Inflammatory macrophage treated with lipopolysaccharide for 1 hour (primary cell): ENCODE measurements at regions not wholly inside any gene's neighbourhood (a gene's known extent, or its start where the extent isn't known, plus 50 kb on each side); places are given as distances from the start of the nearest gene placed in this dataset.

ENCODE experiments used
- DNase-seq, 2 donors: peaks; one replicate each; pipeline ENCODE4 v3.0.0-alpha.2; 2020 to 2022

DNA sequence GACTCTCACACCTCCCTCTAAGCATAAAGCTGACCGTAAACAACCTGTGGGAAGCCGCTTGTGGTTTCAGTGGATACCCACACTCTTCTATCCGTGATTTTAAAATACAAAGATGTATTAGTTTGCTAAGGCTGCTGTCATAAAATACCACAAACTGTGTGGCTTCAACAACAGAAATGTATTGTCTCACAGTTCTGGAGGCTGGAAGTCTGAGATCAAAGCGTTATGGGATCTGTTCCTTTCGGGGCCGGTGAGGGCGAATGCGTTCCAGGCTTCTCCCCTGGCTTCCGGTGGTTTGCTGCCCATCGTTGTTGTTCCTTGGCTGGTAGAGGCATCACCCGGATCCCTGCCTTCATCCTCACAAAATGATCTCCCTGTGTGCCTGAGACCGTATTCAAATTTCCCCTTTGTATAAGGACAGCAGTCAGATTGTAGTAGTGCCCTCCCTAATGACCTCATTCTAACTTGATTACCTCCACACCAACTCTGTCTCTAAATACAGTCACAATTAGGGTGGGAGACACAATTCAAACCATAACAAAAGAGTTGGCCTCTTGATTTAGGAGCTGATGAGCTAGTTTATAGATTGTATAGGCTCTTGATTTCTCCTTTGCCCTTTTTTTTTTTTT lies 210.6 kb upstream of the SOX4 start:
- no peak for DNase-seq

DNA sequence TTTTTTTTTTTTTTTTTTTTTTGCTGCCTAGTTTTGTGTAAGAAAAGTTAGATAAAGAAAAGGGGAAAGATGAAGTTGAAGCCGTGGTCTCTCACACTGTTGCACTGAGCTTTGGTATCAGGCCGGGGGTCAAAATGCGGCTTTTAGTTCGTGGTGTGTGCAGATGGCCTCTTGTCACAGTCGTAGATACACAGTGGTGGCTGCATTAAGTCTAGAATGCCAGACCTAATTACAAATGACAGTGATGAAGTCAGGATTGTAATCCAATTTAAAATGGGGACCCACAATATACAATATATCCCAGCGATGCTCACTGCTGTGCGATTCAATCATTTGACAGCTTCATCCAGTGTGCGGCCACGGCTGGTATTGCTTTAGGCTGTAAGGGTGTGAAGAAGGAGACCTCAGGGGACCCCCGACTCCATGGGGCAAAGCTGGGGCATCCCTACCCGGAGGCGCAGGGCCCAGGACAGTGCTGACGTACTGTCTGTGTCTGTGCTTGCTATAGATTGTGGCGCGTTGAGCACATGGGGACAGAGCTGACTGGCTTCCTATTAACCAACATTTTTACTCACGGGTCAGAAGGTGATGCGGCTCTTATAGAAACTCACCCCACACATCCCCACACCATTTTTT lies 210.0 kb upstream of the SOX4 start:
- DNase-seq: no peak

DNA sequence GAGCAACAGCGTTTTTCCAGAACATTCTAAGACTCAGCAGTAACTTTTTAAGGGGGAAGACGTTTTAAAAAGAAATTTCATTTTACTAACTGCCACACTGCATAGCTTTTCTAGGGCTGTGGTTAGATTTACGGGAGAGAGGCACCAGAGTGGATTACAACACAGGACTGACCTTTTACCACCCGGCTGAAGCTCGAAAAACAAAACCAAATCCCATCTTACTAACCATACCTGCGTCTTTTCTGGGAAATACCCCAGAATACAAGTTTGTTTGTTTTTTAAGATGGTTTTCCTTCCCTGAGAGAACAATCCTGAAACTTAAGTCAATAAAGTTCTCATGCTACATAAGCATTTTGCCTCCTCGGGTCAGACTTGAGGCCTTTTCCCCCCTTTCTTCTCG lies 209.3 kb upstream of the SOX4 start:
- no peak for DNase-seq

DNA sequence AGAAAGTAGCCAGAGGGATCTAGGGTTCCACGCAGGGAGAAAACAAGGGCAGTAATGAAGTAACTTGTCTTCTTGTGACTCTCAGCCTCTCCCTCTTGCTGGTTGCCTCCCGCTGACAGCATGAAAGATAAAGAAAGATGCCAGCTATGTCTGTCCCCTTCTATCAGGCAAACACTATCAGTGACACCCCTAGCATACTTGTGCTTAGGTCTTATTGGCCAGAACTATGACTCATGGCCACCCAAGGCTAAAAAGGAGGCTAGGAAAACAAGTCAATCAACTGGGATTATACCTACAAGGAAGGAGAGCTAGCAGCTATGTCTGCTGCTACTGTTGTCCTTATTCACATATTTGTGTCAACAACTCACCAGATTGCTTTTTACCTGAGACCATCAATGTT lies 206.8 kb upstream of the SOX4 start:
- no peak for DNase-seq

DNA sequence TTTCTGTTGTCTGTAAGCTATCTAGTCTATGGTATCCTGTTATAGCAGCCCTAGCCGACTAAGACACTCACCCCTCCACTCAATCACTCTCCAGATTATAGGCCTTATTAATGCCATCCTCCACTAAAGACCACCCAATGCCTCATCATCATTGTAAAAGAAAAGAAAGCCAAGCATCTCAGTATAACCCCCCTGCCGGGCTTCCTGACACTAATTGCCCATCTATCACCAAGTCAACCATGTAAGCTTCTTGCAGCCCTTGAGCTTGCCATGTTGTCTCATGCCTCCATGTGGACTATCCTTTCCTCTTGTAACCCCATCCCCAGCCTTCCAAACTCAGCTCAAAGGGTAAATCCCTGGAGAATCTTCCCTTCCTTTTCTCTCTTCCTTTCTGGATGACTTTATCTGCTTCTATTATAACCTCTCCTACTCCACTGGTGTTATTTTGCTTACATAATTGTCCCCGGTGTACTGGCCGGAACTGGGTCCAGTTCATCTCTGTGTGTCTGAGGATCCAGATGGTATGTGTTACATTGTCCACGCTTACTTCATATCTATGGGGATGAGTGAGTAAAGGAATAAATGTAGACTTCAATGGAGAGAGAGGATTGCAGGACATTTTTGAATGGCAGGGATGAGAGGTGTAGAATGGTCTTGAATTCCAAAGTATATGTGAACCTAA lies 202.9 kb upstream of the SOX4 start:
- DNase-seq: no peak

- no peak for DNase-seq
Measured at GRCh38 chr6:21392177-21392576, 201.4 kb upstream of the SOX4 start.

- no peak for DNase-seq
Measured at GRCh38 chr6:21393441-21394165, 199.9 kb upstream of the SOX4 start.

DNA sequence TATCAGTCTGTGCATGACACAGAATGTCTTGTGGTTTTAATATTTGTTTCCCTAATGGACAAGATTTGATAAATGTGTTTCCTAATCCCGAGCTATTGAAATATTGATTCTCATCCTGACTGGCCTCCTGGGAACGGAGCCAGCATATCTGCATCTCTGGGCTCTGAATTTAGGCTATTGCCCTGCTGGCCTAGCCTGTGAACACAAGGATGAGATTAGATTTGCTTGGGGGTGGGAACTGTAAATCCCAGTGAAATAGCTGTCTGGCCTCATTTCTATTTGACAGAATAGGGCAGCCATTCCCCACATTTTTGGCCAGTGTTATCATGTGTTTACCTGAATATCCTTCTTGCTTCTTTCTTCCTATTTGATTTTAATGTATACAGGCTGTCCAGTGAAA lies 198.4 kb upstream of the SOX4 start:
- no peak for DNase-seq

GRCh38 chr6:21396313-21396712 lies 197.2 kb upstream of the SOX4 start:
- DNase-seq: no peak

DNA sequence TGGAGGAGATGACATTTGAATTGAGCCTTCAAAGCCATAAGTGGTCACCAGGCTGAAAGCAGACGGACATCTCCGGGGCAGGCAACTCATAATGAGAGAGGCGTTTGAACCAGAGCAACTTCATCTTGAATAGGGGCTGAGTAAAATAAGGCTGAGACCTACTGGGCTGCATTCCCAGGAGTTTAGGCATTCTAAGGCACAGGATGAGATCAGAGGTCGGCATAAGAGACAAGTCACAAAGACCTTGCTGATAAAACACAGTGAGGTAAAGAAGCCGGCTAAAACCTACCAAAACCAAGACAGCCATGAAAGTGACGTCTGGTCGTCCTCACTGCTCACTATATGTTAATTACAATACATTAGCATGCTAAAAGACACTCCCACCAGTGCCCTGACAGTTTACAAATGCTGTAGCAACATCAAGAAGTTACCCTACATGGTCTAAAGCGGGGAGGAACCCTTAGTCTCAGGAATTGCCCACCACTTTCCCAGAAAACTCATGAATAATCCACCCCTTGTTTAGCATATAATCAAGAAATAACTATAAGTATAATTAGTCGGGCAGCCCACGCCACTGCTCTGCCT lies 194.7 kb upstream of the SOX4 start:
- no peak for DNase-seq

DNA sequence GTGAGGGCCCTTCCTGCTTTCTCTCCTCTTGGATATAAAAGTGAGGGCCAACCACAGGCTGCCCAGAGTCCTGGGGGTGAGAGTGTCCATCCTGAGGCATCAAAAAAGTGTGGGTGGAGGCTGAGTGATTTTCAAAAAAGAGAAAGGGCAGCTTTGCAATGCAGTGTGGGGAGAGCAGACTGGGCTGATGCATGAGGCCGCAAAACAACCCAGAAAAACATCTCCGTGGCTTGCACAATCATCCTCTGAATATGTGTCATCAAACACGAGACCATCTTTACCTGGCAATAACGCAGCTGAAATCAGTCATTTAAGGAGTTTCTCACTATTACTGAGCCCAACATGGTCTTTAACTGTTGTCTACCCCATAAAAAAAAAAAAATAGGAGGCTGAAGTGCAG lies 191.2 kb upstream of the SOX4 start:
- no peak for DNase-seq

DNA sequence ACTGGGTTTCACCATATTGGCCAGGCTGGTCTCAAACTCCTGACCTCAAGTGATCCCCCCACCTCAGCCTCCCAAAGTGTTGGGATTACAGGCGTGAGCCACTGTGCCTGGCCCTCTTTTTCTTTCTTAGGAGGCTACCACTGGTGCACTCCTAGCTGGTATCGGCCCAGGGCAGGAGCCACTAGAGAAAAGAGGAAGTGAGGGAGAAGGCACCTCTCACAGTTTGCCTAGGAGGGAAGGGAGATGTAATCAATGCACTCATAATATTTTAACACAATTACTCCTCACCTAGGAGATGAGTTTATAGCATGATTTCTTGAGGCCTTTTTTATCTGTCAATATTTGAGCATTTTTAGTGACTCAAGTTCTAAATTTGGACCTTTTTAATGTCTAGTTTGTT lies 189.0 kb upstream of the SOX4 start:
- DNase-seq: peak; percentile 7 to 14

DNA sequence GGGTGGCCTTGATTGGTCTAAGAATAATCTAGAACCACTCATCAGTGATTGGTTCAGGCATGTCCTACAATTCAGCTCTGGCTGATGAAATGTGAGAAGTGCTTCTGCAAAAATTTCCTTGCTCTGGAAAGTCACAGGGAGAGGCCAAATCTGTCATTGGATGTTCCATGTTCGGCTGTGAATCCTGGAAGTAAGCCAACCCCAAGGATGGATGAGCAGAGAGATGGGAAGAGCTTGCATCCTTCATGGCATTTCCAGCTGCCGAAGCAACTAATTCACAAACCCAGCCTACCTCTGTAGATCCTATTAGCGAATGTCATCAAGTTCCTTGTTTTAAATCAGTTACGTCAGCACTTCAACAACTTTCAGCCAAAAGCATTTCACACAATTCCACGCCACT lies 187.2 kb upstream of the SOX4 start:
- no peak for DNase-seq

GRCh38 chr6:21409231-21409630 lies 184.3 kb upstream of the SOX4 start:
- no peak for DNase-seq

- DNase-seq: no peak
Measured at GRCh38 chr6:21413428-21413827, 180.1 kb upstream of the SOX4 start.

GRCh38 chr6:21414065-21414464 lies 179.5 kb upstream of the SOX4 start:
- no peak for DNase-seq

DNA sequence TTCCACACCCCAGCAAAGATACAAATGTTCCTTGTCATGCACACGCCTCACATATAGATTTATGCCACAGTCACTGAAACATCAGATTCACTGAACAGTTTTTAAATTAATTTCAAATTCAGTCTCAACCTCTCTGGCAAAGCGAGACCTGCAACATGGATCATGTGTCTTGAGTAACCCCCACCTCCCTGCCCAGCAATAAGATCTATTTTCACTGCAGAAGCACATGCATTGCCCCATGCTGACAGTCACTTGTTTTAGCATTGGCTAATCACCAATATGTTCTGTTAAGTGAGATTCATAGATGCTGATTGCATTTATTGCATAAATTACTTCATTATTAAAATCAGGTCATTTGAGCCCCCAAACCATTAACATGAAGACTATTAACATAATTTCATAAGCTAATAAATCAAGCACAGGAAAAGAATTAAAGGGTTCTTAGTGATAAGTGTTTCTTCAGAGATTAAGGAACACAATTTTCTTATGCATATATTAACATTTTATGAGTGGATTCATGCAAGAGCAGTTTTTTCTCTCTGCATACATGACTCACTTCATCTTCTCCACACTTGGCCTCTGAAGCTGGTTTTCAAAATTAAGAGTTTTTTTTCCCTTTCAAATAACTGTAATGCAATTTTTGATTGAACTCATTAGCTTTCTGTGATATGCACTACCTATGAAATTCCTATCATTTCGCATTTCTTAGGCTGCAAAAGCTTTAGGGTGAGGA lies 173.2 kb upstream of the SOX4 start:
- DNase-seq: no peak

DNA sequence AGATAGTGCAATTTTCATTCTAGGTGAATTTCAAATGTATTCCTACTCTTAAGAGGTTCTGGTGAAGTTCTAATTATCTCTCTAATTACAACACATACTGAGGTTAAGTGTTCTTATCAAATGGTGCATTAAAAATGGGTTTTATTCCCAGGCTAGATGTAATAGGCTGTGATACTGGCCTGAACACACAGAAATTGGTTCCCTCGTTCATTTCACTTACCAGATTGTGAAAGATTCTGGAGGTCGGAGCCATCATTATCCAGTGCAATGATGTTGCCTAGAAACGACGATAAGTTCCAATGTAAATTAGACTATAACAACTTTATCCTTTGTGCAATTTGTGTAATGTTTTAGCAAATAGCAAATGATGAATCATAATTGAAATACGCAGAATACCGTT lies 172.6 kb upstream of the SOX4 start:
- DNase-seq: no peak

- no peak for DNase-seq
Measured at GRCh38 chr6:21423106-21423854, 170.3 kb upstream of the SOX4 start.

- no peak for DNase-seq
Measured at GRCh38 chr6:21426841-21427490, 166.6 kb upstream of the SOX4 start.

DNA sequence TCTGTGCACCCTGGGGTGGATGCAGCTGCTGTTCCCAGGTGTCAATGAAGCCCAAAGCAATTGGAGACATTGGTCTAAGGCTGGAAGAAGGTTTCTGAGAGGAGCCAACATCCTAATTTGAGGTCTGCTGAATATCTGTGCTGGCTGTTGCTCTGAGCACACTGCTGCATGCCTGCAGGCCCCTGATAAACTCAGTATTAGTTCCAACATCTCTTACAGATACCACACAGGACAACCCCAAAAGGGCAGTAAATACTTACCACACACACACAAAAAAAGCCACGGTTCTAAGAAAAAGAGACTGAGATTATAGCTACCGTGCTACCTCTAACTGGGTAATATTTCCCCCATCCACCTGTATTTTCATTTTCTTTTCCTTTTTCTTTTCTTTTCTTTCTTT lies 164.3 kb upstream of the SOX4 start:
- no peak for DNase-seq
